Mesenchymal stem cell (in vitro differentiated cells and primary cell): ENCODE measurements at regions not wholly inside any gene's neighbourhood (a gene's known extent, or its start where the extent isn't known, plus 50 kb on each side); places are given as distances from the start of the nearest gene placed in this dataset.

Source experiments
- DNase-seq: peaks from one replicate; pipeline ENCODE4 v3.0.0-alpha.2; 2013
- H2AFZ ChIP-seq: one replicate; pipeline ENCODE4 v1.6.1; 2013; ENCODE audit warnings: low read depth, mild to moderate bottlenecking, control low read depth, inconsistent platforms, low read length, moderate library complexity
- H2AK5ac ChIP-seq: 2 replicates; pipeline ENCODE4 v1.6.1; 2013; ENCODE audit warnings: low read length, moderate library complexity, mild to moderate bottlenecking, inconsistent platforms; ENCODE audit not compliant: severe bottlenecking
- H2BK120ac ChIP-seq: one replicate; pipeline ENCODE4 v1.6.1; 2013; ENCODE audit warnings: low read depth, mild to moderate bottlenecking, inconsistent platforms, low read length, moderate library complexity
- H2BK12ac ChIP-seq, 2 experiments: one replicate each; pipeline ENCODE4 v1.6.1; 2013; ENCODE audit warnings: inconsistent platforms in 2 of 2, low read length in 2 of 2, mild to moderate bottlenecking in 2 of 2, moderate library complexity in 2 of 2, control low read depth in 1 of 2
- H2BK15ac ChIP-seq: one replicate; pipeline ENCODE4 v1.6.1; 2013; ENCODE audit warnings: mild to moderate bottlenecking, low read depth, inconsistent platforms; ENCODE audit not compliant: poor library complexity, severe bottlenecking
- H2BK5ac ChIP-seq: 2 replicates; pipeline ENCODE4 v1.6.1; 2013; ENCODE audit warnings: low read depth, mild to moderate bottlenecking, low read length, control low read depth, inconsistent platforms; ENCODE audit not compliant: poor library complexity, severe bottlenecking
- H3K14ac ChIP-seq, 2 experiments: one replicate each; pipeline ENCODE4 v1.6.1; 2013; ENCODE audit warnings: inconsistent platforms in 2 of 2, low read length in 2 of 2, control low read depth in 1 of 2, mild to moderate bottlenecking in 1 of 2, moderate library complexity in 1 of 2
- H3K18ac ChIP-seq, 2 experiments: one replicate each; pipeline ENCODE4 v1.6.1; 2013; ENCODE audit warnings: inconsistent platforms in 2 of 2, low read length in 2 of 2, control low read depth in 1 of 2, low read depth in 1 of 2, mild to moderate bottlenecking in 1 of 2
- H3K23ac ChIP-seq, 2 experiments: one replicate each; pipeline ENCODE4 v1.6.1; 2013; ENCODE audit warnings: inconsistent platforms in 2 of 2, low read length in 2 of 2, mild to moderate bottlenecking in 2 of 2, moderate library complexity in 2 of 2, control low read depth in 1 of 2
- H3K27ac ChIP-seq: 2 replicates; pipeline ENCODE4 v1.5.1; 2013; ENCODE audit warnings: mild to moderate bottlenecking, moderate library complexity, low read length, control low read depth, inconsistent platforms; ENCODE audit not compliant: poor library complexity, severe bottlenecking
- H3K27me3 ChIP-seq, 2 experiments: 2 replicates each; pipeline versions ENCODE4 v1.6.1 to v1.7.0; 2013; ENCODE audit warnings: low read length in 2 of 2, mild to moderate bottlenecking in 2 of 2, moderate library complexity in 2 of 2, control low read depth in 1 of 2, inconsistent platforms in 1 of 2; ENCODE audit not compliant: control insufficient read depth in 1 of 2, insufficient read depth in 1 of 2
- H3K36me3 ChIP-seq, 2 experiments: 2 replicates each; pipeline versions ENCODE4 v1.6.1 to v1.7.0; 2013; ENCODE audit warnings: low read length in 2 of 2, control low read depth in 1 of 2, inconsistent platforms in 1 of 2, low read depth in 1 of 2, mild to moderate bottlenecking in 1 of 2; ENCODE audit not compliant: insufficient read depth in 2 of 2, control insufficient read depth in 1 of 2
- H3K4ac ChIP-seq, 2 experiments: one replicate each; pipeline ENCODE4 v1.6.1; 2013; ENCODE audit warnings: inconsistent platforms in 2 of 2, low read length in 2 of 2, mild to moderate bottlenecking in 2 of 2, moderate library complexity in 2 of 2, control low read depth in 1 of 2, low read depth in 1 of 2
- H3K4me1 ChIP-seq: 2 replicates; pipeline ENCODE4 v1.6.1; 2013; ENCODE audit warnings: low read depth, low read length, control low read depth; ENCODE audit not compliant: control insufficient read depth, insufficient read depth
- H3K4me2 ChIP-seq: 2 replicates; pipeline ENCODE4 v1.6.1; 2013; ENCODE audit warnings: low read length, mild to moderate bottlenecking, inconsistent platforms; ENCODE audit not compliant: poor library complexity, severe bottlenecking
- H3K4me3 ChIP-seq, 2 experiments: 2 replicates each; pipeline versions ENCODE4 v1.5.1 to v1.7.0; 2013; ENCODE audit warnings: low read length in 2 of 2, mild to moderate bottlenecking in 2 of 2, control low read depth in 1 of 2, low read depth in 1 of 2; ENCODE audit not compliant: insufficient read depth in 1 of 2
- H3K79me1 ChIP-seq: replicated peaks from 2 replicates; pipeline ENCODE4 v1.6.1; 2013; ENCODE audit warnings: mild to moderate bottlenecking, control low read depth, low read length, inconsistent platforms; ENCODE audit not compliant: poor library complexity, severe bottlenecking
- H3K9ac ChIP-seq: 2 replicates; pipeline ENCODE4 v1.7.0; 2013; ENCODE audit warnings: mild to moderate bottlenecking, low read length, moderate library complexity
- H3K9me3 ChIP-seq: 2 replicates; pipeline ENCODE4 v1.7.0; 2013; ENCODE audit warnings: mild to moderate bottlenecking, low read length; ENCODE audit not compliant: control insufficient read depth
- H4K8ac ChIP-seq: one replicate; pipeline ENCODE4 v1.6.1; 2013; ENCODE audit warnings: inconsistent platforms, mild to moderate bottlenecking, low read length, moderate library complexity
- H4K91ac ChIP-seq: one replicate; pipeline ENCODE4 v1.6.1; 2013; ENCODE audit warnings: mild to moderate bottlenecking, low read length, inconsistent platforms
- WGBS: methylation state at CpG from one replicate; pipeline ENCODE4 v1.1.7; 2013; ENCODE audit warnings: mixed read lengths; 5-methylcytosine and 5-hydroxymethylcytosine counted together

GRCh38 chr13:31515427-31515826 lies 223.9 kb upstream of the RXFP2 start:
- peaks cover 0 to 6% of the 10 kb centered on the region in 2 experiments for H3K27me3 ChIP-seq
- H2BK120ac ChIP-seq, result no peak overlapping the region
- no peaks in the 10 kb centered on the region for H3K36me3 ChIP-seq
- H2BK15ac ChIP-seq, result no peak overlapping the region
- H3K4me2 ChIP-seq, result no peak overlapping the region
- H3K9ac ChIP-seq, result no peak overlapping the region
- no peak overlapping the region for H3K23ac ChIP-seq
- H2BK12ac ChIP-seq, result no peak overlapping the region
- no peak overlapping the region for H3K4me3 ChIP-seq
- H3K27ac ChIP-seq, result no peak overlapping the region
- H4K8ac ChIP-seq, result no peak overlapping the region
- no peak overlapping the region for H4K91ac ChIP-seq
- H2AK5ac ChIP-seq, result no peak overlapping the region
- no peak for DNase-seq
- no peaks in the 10 kb centered on the region for H3K9me3 ChIP-seq
- no peak overlapping the region for H2AFZ ChIP-seq
- H3K14ac ChIP-seq, result no peak overlapping the region
- H3K4me1 ChIP-seq, result no peaks in the 10 kb centered on the region
- no peak overlapping the region for H3K4ac ChIP-seq
- H2BK5ac ChIP-seq, result no peak overlapping the region
- no peak overlapping the region for H3K18ac ChIP-seq
- WGBS, result no CpG with 5 or more reads among the region's 1 CpG
- no peaks in the 10 kb centered on the region for H3K79me1 ChIP-seq

DNA sequence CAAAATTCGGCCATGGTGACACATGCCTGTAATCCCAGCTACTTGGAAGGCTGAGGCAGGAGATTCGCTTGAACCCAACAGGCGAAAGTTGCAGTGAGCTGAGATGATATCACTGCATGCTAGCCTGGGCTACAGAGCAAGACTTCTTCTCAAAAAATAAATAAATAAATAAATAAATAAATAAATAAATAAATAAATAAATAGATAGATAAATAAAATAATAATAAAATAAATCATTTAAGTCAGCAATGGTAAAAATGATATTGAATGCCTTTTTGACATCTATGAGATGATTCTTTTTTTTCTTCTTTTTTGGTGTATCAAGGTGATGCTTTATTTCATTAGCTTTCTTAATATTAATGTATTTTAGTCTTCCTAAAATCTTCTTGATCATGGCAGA lies 221.7 kb upstream of the RXFP2 start:
- no peaks in the 10 kb centered on the region for H3K4me1 ChIP-seq
- no peak overlapping the region for H4K8ac ChIP-seq
- no peak overlapping the region for H2BK5ac ChIP-seq
- H2AK5ac ChIP-seq, result no peak overlapping the region
- no peak overlapping the region for H4K91ac ChIP-seq
- no peaks in the 10 kb centered on the region for H3K79me1 ChIP-seq
- no peak overlapping the region for H3K4ac ChIP-seq
- H3K14ac ChIP-seq, result no peak overlapping the region
- H2BK12ac ChIP-seq, result no peak overlapping the region
- H3K27me3 ChIP-seq, result peaks cover 0 to 9% of the 10 kb centered on the region in 2 experiments
- no peaks in the 10 kb centered on the region for H3K36me3 ChIP-seq
- no peak overlapping the region for H3K18ac ChIP-seq
- H3K4me2 ChIP-seq, result no peak overlapping the region
- H3K27ac ChIP-seq, result no peak overlapping the region
- DNase-seq, result no peak
- no peak overlapping the region for H3K9ac ChIP-seq
- WGBS, result 85% methylated on average over 3 of the region's 3 CpGs
- no peak overlapping the region for H3K23ac ChIP-seq
- H2BK120ac ChIP-seq, result no peak overlapping the region
- H3K9me3 ChIP-seq, result no peaks in the 10 kb centered on the region
- no peak overlapping the region for H3K4me3 ChIP-seq
- no peak overlapping the region for H2BK15ac ChIP-seq
- H2AFZ ChIP-seq, result no peak overlapping the region

DNA sequence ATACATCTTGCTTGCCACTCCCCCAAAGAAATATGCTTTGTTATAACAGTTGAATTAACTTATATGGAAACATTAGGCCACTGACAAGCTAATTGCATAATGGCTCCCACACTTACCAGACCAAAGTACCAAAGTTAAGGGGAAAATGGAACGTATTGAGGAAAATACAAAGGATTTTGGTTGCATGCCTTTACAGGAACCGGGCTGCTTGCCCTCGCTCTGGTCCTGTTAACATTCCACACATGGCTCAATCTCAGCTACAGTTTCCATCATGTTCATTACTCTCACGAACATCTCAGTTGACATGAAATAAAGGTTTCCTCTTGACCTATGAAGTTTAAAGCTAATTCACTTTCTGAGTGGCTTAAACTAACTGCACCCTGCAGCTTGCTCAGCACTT lies 220.7 kb upstream of the RXFP2 start:
- 52% methylated on average over 4 of the region's 4 CpGs for WGBS
- DNase-seq, result peak; percentile 12

DNA sequence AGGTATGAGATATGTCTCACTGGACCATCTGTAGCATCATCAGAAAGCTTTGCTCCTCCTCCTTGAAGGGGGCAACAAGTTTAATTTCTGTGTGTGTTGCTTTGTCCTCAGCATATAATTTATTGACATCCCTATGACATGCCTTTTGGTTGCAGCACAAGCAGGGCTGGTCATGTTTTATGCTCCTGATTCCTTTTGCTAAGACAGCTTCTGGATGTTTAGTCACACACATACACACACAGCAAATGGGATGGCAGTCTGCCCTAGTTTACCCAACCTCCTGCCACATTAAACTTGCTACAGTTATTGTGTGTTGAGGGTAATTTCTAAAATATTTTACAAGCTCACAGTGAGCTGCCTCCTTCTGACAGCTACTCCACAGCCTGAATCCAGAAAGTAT lies 217.9 kb upstream of the RXFP2 start:
- Histone ChIP-seq H3K4ac (no peak overlapping the region), H3K18ac (no peak overlapping the region), H2AFZ (no peak overlapping the region), H2BK12ac (no peak overlapping the region), H3K27ac (no peak overlapping the region), H2AK5ac (no peak overlapping the region), H3K4me3 (no peak overlapping the region), H3K14ac (peak overlapping the region in 1 of 2 experiments; percentile 71), H3K4me2 (no peak overlapping the region), H3K27me3 (peaks cover 0 to 9% of the 10 kb centered on the region in 2 experiments), H3K9me3 (no peaks in the 10 kb centered on the region), H3K36me3 (no peaks in the 10 kb centered on the region), H2BK15ac (no peak overlapping the region), H3K23ac (no peak overlapping the region), H3K79me1 (no peaks in the 10 kb centered on the region), H3K4me1 (no peaks in the 10 kb centered on the region), H3K9ac (peak overlapping the region; percentile 39), H2BK5ac (no peak overlapping the region), H2BK120ac (no peak overlapping the region), H4K8ac (no peak overlapping the region), H4K91ac (no peak overlapping the region)
- no peak for DNase-seq

More for the DNA sequence above, 220.7 kb upstream of the RXFP2 start:
- Histone ChIP-seq H3K23ac (no peak overlapping the region), H2BK12ac (no peak overlapping the region), H3K14ac (no peak overlapping the region), H2AK5ac (no peak overlapping the region), H3K9me3 (no peaks in the 10 kb centered on the region), H3K4me1 (no peaks in the 10 kb centered on the region), H4K91ac (no peak overlapping the region), H2BK5ac (no peak overlapping the region), H3K27ac (no peak overlapping the region), H4K8ac (no peak overlapping the region), H3K79me1 (no peaks in the 10 kb centered on the region), H3K4me2 (no peak overlapping the region), H2AFZ (no peak overlapping the region), H2BK15ac (no peak overlapping the region), H3K18ac (no peak overlapping the region), H3K4me3 (no peak overlapping the region), H3K9ac (no peak overlapping the region), H3K4ac (no peak overlapping the region), H2BK120ac (no peak overlapping the region), H3K36me3 (no peaks in the 10 kb centered on the region), H3K27me3 (peaks cover 0 to 9% of the 10 kb centered on the region in 2 experiments)
